Endothelial cell of umbilical vein (primary cell): ENCODE measurements at regions not wholly inside any gene's neighbourhood (a gene's known extent, or its start where the extent isn't known, plus 50 kb on each side); places are given as distances from the start of the nearest gene placed in this dataset.

Experiments
- BruUV-seq: library from RNA; stranded (reverse); fragments of 400-500 nt; replicated peaks from 2 replicates; lab custom pipeline; 2021; lab: Mats Ljungman, UMichigan
- CTCF ChIA-PET: fragments of 300-600, 350-600 bp; sonication (Branson Sonifier 250); formaldehyde crosslinking; loops from one replicate; lab custom pipeline; 2021; ENCODE audit warnings: antibody characterized with exemption, inconsistent platforms; lab: Charles Lee
- POLR2A ChIA-PET: fragments of 300-600, 350-600 bp; sonication (Branson Sonifier 250); formaldehyde crosslinking; loops from one replicate; lab custom pipeline; 2021; ENCODE audit warnings: antibody characterized with exemption, inconsistent platforms; lab: Charles Lee
- DNase-seq: peaks from one replicate; pipeline ENCODE4 v3.0.0-alpha.2; 2011; ENCODE audit warnings: low read depth, low spot score
- FAIRE-seq: peaks from 2 replicates; lab custom pipeline; 2011; peaks lifted over from hg19 to GRCh38; lab: Jason Lieb, UNC
- H2AFZ ChIP-seq: 2 replicates; pipeline ENCODE4 v1.6.0; 2012; ENCODE audit warnings: low read depth, low read length, control low read depth, inconsistent platforms
- H3K27ac ChIP-seq: 2 replicates; pipeline ENCODE4 v1.5.1; 2011; ENCODE audit warnings: low read depth, mild to moderate bottlenecking, control low read depth, low read length, moderate library complexity; ENCODE audit not compliant: insufficient read depth
- H3K27me3 ChIP-seq, 2 experiments: 2 replicates each; pipeline versions ENCODE4 v1.6.0 to v1.6.1; 2011; ENCODE audit warnings: low read length in 2 of 2, mixed read lengths in 1 of 2; ENCODE audit not compliant: control insufficient read depth in 2 of 2, insufficient read depth in 2 of 2
- H3K36me3 ChIP-seq, 2 experiments: 2 replicates in 1 of 2; 3 replicates in 1 of 2; pipeline ENCODE4 v1.5.1; 2011; ENCODE audit warnings: low read length in 2 of 2, mild to moderate bottlenecking in 1 of 2, moderate library complexity in 1 of 2; ENCODE audit not compliant: control insufficient read depth in 2 of 2, insufficient read depth in 2 of 2; ENCODE audit errors: extremely low read depth in 1 of 2
- H3K4me1 ChIP-seq: 3 replicates; pipeline ENCODE4 v1.5.1; 2011; ENCODE audit warnings: mild to moderate bottlenecking, low read length; ENCODE audit not compliant: control insufficient read depth, insufficient read depth; ENCODE audit errors: extremely low read depth
- H3K4me2 ChIP-seq: 2 replicates; pipeline ENCODE4 v1.6.1; 2011; ENCODE audit warnings: low read length, control low read depth, mixed read lengths; ENCODE audit not compliant: insufficient read depth
- H3K4me3 ChIP-seq, 3 experiments: fragments of 200-600 bp in 1 of 3; sonication (generic), shearing (Covaris generic) in 1 of 3; replicated peaks in 1 of 3; 2 replicates each; pipeline ENCODE4 v1.5.1; 2011 to 2016; ENCODE audit warnings: control low read depth in 3 of 3, low read length in 3 of 3, mild to moderate bottlenecking in 2 of 3, inconsistent platforms in 1 of 3, low read depth in 1 of 3, moderate library complexity in 1 of 3; ENCODE audit not compliant: insufficient read depth in 1 of 3
- H3K79me2 ChIP-seq: 2 replicates; pipeline ENCODE4 v1.6.0; 2012; ENCODE audit warnings: low read length, inconsistent platforms; ENCODE audit not compliant: control insufficient read depth, insufficient read depth
- H3K9ac ChIP-seq: replicated peaks from 2 replicates; pipeline ENCODE3; 2011; ENCODE audit warnings: low read length, control low read depth; ENCODE audit not compliant: insufficient read depth; ENCODE audit errors: extremely low read depth
- H3K9me1 ChIP-seq: replicated peaks from 3 replicates; pipeline ENCODE4 v1.6.0; 2011; ENCODE audit warnings: mild to moderate bottlenecking, low read length; ENCODE audit not compliant: control insufficient read depth, insufficient read depth; ENCODE audit errors: extremely low read depth
- H3K9me3 ChIP-seq: replicated peaks from 2 replicates; pipeline ENCODE4 v1.5.1; 2012; ENCODE audit warnings: low read length, inconsistent platforms; ENCODE audit not compliant: control insufficient read depth, insufficient read depth
- H4K20me1 ChIP-seq: replicated peaks from 2 replicates; pipeline ENCODE3; 2011; ENCODE audit warnings: mild to moderate bottlenecking, low read length; ENCODE audit not compliant: control insufficient read depth, insufficient read depth; ENCODE audit errors: extremely low read depth
- CTCF ChIP-seq, 2 donors: IDR thresholded peaks; 1 replicate in 1 of 2; 2 replicates in 1 of 2; pipeline ENCODE4 v1.5.1; 2011; ENCODE audit warnings: low read length in 2 of 2, mild to moderate bottlenecking in 2 of 2, moderate library complexity in 2 of 2, control low read depth in 1 of 2, inconsistent platforms in 1 of 2, low read depth in 1 of 2; ENCODE audit not compliant: insufficient read depth in 1 of 2; ENCODE audit errors: extremely low read depth in 1 of 2
- EZH2 ChIP-seq: IDR thresholded peaks from 2 replicates; pipeline ENCODE4 v1.6.1; 2012; ENCODE audit warnings: borderline replicate concordance, low read depth, mild to moderate bottlenecking, moderate library complexity, low read length, inconsistent platforms; ENCODE audit not compliant: severe bottlenecking
- FOS ChIP-seq: IDR thresholded peaks from 2 replicates; pipeline ENCODE4 v1.6.1; 2011; ENCODE audit warnings: mild to moderate bottlenecking, low read length, moderate library complexity, borderline replicate concordance; ENCODE audit not compliant: insufficient read depth
- GATA2 ChIP-seq: IDR thresholded peaks from 2 replicates; pipeline ENCODE4 v1.7.0; 2011; ENCODE audit warnings: low read depth, mild to moderate bottlenecking, moderate library complexity, mixed read lengths, low read length; ENCODE audit not compliant: insufficient read length, insufficient read depth
- JUN ChIP-seq: IDR thresholded peaks from 2 replicates; pipeline ENCODE4 v1.6.1; 2011; ENCODE audit warnings: borderline replicate concordance, low read depth; ENCODE audit not compliant: insufficient read length, insufficient read depth
- MAX ChIP-seq: IDR thresholded peaks from 2 replicates; pipeline ENCODE4 v1.6.1; 2011; ENCODE audit not compliant: insufficient read depth, insufficient read length
- MYC ChIP-seq: IDR thresholded peaks from one replicate; pipeline ENCODE4 v1.6.1; 2011; ENCODE audit warnings: mild to moderate bottlenecking, low read depth, low read length
- POLR2A ChIP-seq: IDR thresholded peaks from 2 replicates; pipeline ENCODE4 v1.6.1; 2012; ENCODE audit warnings: low read depth, mild to moderate bottlenecking, control low read depth, low read length
- POLR2AphosphoS5 ChIP-seq: IDR thresholded peaks from 2 replicates; pipeline ENCODE4 v1.6.1; 2012; ENCODE audit warnings: low read depth, mild to moderate bottlenecking, control low read depth, low read length, moderate library complexity; ENCODE audit not compliant: insufficient read depth
- dilution Hi-C: fragments of 300-500 bp; cut with MboI; formaldehyde crosslinking; loops from one replicate; pipeline ENCODE4 v1.15.0; 2019; ENCODE audit warnings: low sequenced_read_pairs; ENCODE audit not compliant: extremely low pct_ligation_motif_present
- intact Hi-C: fragments of 100-400 bp; cut with micrococcal nuclease; formaldehyde crosslinking; loops from one replicate; pipeline ENCODE4 v1.10.0; 2022

GRCh38 chr20:24084281-24084680 lies 95.7 kb upstream of the GGTLC1 start:
- Histone ChIP-seq H3K27ac (no peak overlapping the region), H3K9ac (no peak overlapping the region), H3K4me3 (no peak overlapping the region), H3K36me3 (no peaks in the 10 kb centered on the region), H2AFZ (no peak overlapping the region), H4K20me1 (no peaks in the 10 kb centered on the region), H3K4me2 (no peak overlapping the region), H3K9me1 (no peaks in the 10 kb centered on the region), H3K27me3 (peaks cover 0 to 7% of the 10 kb centered on the region in 2 experiments), H3K79me2 (no peaks in the 10 kb centered on the region), H3K9me3 (no peaks in the 10 kb centered on the region), H3K4me1 (no peaks in the 10 kb centered on the region)
- FAIRE-seq: no peak
- no peak for DNase-seq
- no TSS peak for BruUV-seq
- dilution Hi-C loops: no loop called here
- intact Hi-C loops: no loop called here
- TF ChIP-seq EZH2 (no peak), MAX (no peak), FOS (no peak), MYC (no peak), GATA2 (no peak), POLR2A (no peak), CTCF (IDR thresholded peaks at IDR 0.05; ENCODE audit: extremely low read depth in 1 of 2, insufficient read depth in 1 of 2, low read depth in 1 of 2, low read length in 2 of 2) (no peak), POLR2AphosphoS5 (no peak), JUN (no peak)
- ChIA-PET CTCF (no interaction called here), POLR2A (no interaction called here)
